SU-DHL-6 (cell line): ENCODE measurements at regions not wholly inside any gene's neighbourhood (a gene's known extent, or its start where the extent isn't known, plus 50 kb on each side); places are given as distances from the start of the nearest gene placed in this dataset.

Experiments
- H2AFZ ChIP-seq: fragments of 200-600 bp; sonication (generic); 2 replicates; pipeline ENCODE4 v1.6.1; 2014; ENCODE audit warnings: low read depth, mild to moderate bottlenecking, moderate library complexity, mixed read lengths, antibody characterized with exemption, low read length; ENCODE audit not compliant: severe bottlenecking
- H3F3A ChIP-seq: fragments of 200-600 bp; shearing (Covaris generic); 2 replicates; pipeline ENCODE4 v1.6.0; 2016; ENCODE audit warnings: antibody characterized with exemption, mild to moderate bottlenecking; ENCODE audit not compliant: insufficient read depth
- H3K27ac ChIP-seq: fragments of 200-600 bp; sonication (generic); 2 replicates; pipeline ENCODE4 v1.5.1; 2016; ENCODE audit warnings: low read depth, mild to moderate bottlenecking, low read length, moderate library complexity, mixed read lengths
- H3K27me3 ChIP-seq: fragments of 200-600 bp; sonication (generic), shearing (Covaris generic); 2 replicates; pipeline ENCODE4 v1.6.0; 2014; ENCODE audit warnings: mild to moderate bottlenecking, low read length
- H3K36me3 ChIP-seq: fragments of 200-600 bp; sonication (generic); 2 replicates; pipeline ENCODE4 v1.6.1; 2014; ENCODE audit warnings: mild to moderate bottlenecking, low read length, mixed read lengths
- H3K4me2 ChIP-seq: fragments of 300-600, 200-600 bp; shearing (Covaris generic), sonication (generic); 2 replicates; pipeline ENCODE4 v1.6.0; 2014; ENCODE audit warnings: low read length, low read depth, mild to moderate bottlenecking; ENCODE audit not compliant: poor library complexity, severe bottlenecking
- H3K4me3 ChIP-seq: fragments of 200-600 bp; sonication (generic); 2 replicates; pipeline ENCODE4 v1.5.1; 2014; ENCODE audit warnings: antibody characterized with exemption, low read length, mild to moderate bottlenecking, mixed read lengths; ENCODE audit not compliant: insufficient read depth, poor library complexity, severe bottlenecking
- H3K79me2 ChIP-seq: fragments of 200-600 bp; sonication (generic); 2 replicates; pipeline ENCODE4 v1.6.1; 2014; ENCODE audit warnings: mild to moderate bottlenecking, low read length, moderate library complexity; ENCODE audit not compliant: insufficient read depth
- H3K9ac ChIP-seq: fragments of 200-600 bp; sonication (generic); 2 replicates; pipeline ENCODE4 v1.7.0; 2014; ENCODE audit warnings: mild to moderate bottlenecking, low read length
- H3K9me2 ChIP-seq: fragments of 200-600 bp; sonication (generic); replicated peaks from 2 replicates; pipeline ENCODE4 v1.6.1; 2014; ENCODE audit warnings: low read length; ENCODE audit not compliant: insufficient read depth
- H3K9me3 ChIP-seq: fragments of 200-600 bp; sonication (generic); 2 replicates; pipeline ENCODE4 v1.6.1; 2014; ENCODE audit warnings: low read length, mixed read lengths; ENCODE audit not compliant: insufficient read depth
- H4K20me1 ChIP-seq: fragments of 200-600 bp; sonication (generic); 2 replicates; pipeline ENCODE4 v1.6.1; 2014; ENCODE audit warnings: low read depth, mild to moderate bottlenecking, antibody characterized with exemption, low read length, moderate library complexity, mixed read lengths
- CTCF ChIP-seq: fragments of 200-600 bp; sonication (generic); IDR thresholded peaks from one replicate; pipeline ENCODE4 v1.5.1; 2017; ENCODE audit warnings: antibody characterized with exemption, mild to moderate bottlenecking, low read length, moderate library complexity; ENCODE audit not compliant: insufficient read depth, poor library complexity, severe bottlenecking
- EZH2phosphoT487 ChIP-seq: fragments of 200-600 bp; sonication (generic), shearing (Covaris generic); conservative IDR thresholded peaks from 2 replicates; pipeline ENCODE4 v1.6.1; 2018; ENCODE audit warnings: mild to moderate bottlenecking, antibody characterized with exemption, low read length, moderate library complexity, mixed read lengths

DNA sequence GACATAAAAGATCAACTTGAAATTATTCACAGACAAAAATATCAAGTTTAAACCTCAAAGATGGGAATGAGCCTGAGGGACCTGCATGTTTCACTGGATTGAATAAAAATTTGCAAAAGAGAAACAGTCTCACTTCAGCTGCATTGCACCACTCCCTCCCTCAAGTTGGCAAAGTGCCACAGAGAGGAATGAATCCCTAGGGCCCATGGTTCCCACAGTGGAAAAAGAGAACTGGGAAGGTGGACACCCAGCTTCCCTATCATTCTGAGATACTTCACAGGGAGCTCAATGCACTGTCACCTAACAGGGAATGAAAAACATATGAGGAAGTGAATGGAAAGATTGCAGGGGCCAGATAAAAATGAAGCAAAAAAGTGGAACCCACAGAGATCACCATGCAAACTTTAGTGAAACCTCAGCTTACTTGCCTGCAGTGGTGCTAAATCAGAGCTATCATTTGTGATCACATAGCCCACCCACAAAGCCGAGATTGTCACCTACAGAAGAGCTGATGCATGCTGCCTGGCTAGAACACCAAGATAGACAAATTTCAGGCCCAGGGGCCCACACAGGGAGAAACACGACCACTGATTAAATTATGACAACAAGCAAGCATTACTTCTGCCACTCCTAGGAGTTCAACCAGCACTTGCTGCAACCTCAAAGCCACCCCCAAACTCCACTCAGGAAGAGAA is 911.3 kb downstream of the LRFN5 start:
- TF ChIP-seq EZH2phosphoT487, result no peak
- no peak for TF ChIP-seq CTCF
- H3K9me2 ChIP-seq, result no peaks in the 10 kb centered on the region
- H3K79me2 ChIP-seq, result no peaks in the 10 kb centered on the region
- no peaks in the 10 kb centered on the region for H3K27me3 ChIP-seq
- H3K9ac ChIP-seq, result no peak overlapping the region
- H4K20me1 ChIP-seq, result no peaks in the 10 kb centered on the region
- no peak overlapping the region for H3K4me2 ChIP-seq
- H3K36me3 ChIP-seq, result peaks cover 2% of the 10 kb centered on the region; the same call in 1 of the 2 replicates
- H3K9me3 ChIP-seq, result no peaks in the 10 kb centered on the region
- no peaks in the 10 kb centered on the region for H3F3A ChIP-seq
- no peak overlapping the region for H3K27ac ChIP-seq
- no peak overlapping the region for H3K4me3 ChIP-seq
- H2AFZ ChIP-seq, result peak overlapping the region; percentile 72

DNA sequence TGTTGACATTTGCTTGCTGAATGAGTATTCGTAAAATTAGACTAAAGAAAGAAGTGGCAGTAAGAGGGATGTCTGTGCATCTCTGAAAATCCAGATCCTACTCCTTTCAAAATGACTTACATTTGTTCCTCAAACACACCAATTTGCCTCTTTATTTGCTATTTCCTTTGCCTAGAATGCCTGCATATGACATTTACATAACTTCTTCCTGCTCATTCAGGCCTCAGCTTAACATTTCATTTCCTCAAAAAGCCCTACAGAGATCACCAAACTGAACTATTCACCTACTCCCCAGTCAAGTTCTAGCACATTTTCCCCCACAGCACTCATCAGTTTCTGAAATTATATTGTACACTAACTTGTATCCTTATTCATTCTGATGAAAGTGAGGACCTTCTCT is 907.2 kb downstream of the LRFN5 start:
- H3K9me2 ChIP-seq, result no peaks in the 10 kb centered on the region
- no peaks in the 10 kb centered on the region; the same call in 1 of the 2 replicates for H3K9me3 ChIP-seq
- H3K36me3 ChIP-seq, result peaks cover 2% of the 10 kb centered on the region; the same call in 1 of the 2 replicates
- H2AFZ ChIP-seq, result peak overlapping the region; percentile 52
- H3K4me2 ChIP-seq, result no peak overlapping the region
- no peaks in the 10 kb centered on the region for H3K27me3 ChIP-seq
- no peaks in the 10 kb centered on the region for H3K79me2 ChIP-seq
- no peak overlapping the region for H3K27ac ChIP-seq
- H3K9ac ChIP-seq, result no peak overlapping the region
- H3F3A ChIP-seq, result no peaks in the 10 kb centered on the region
- TF ChIP-seq CTCF, result no peak
- TF ChIP-seq EZH2phosphoT487, result no peak
- no peaks in the 10 kb centered on the region for H4K20me1 ChIP-seq
- no peak overlapping the region for H3K4me3 ChIP-seq

GRCh38 chr14:42510071-42510470 is 903.4 kb downstream of the LRFN5 start:
- H3K27me3 ChIP-seq, result no peaks in the 10 kb centered on the region
- H3K9ac ChIP-seq, result no peak overlapping the region
- H3K4me2 ChIP-seq, result no peak overlapping the region
- H3F3A ChIP-seq, result no peaks in the 10 kb centered on the region
- H3K9me2 ChIP-seq, result no peaks in the 10 kb centered on the region
- no peaks in the 10 kb centered on the region; the same call in 1 of the 2 replicates for H3K9me3 ChIP-seq
- no peak for TF ChIP-seq CTCF
- no peak for TF ChIP-seq EZH2phosphoT487
- H3K4me3 ChIP-seq, result no peak overlapping the region
- H4K20me1 ChIP-seq, result no peaks in the 10 kb centered on the region
- H3K27ac ChIP-seq, result no peak overlapping the region
- peak overlapping the region; percentile 47 for H2AFZ ChIP-seq
- no peaks in the 10 kb centered on the region for H3K79me2 ChIP-seq
- H3K36me3 ChIP-seq, result no peaks in the 10 kb centered on the region
